ENCODE measurements at regions not wholly inside any gene's neighbourhood (a gene's known extent, or its start where the extent isn't known, plus 50 kb on each side); places are given as distances from the start of the nearest gene placed in this dataset.

- no peak for DNase-seq (ENCODE audit: low read depth)
- no peak overlapping the region for H3K4me3 ChIP-seq (ENCODE audit: low read depth, low read length)
- no peak for TF ChIP-seq CTCF (IDR thresholded peaks at IDR 0.05; ENCODE audit: low read depth, low read length, missing control alignments)
These were observed 756.5 kb upstream of the LRRTM1 start for GRCh38 chr2:81061016-81061415.

- no peak for DNase-seq (ENCODE audit: low read depth)
- no peak for TF ChIP-seq CTCF (IDR thresholded peaks at IDR 0.05; ENCODE audit: low read depth, low read length, missing control alignments)
- H3K4me3 ChIP-seq (ENCODE audit: low read depth, low read length) = no peak overlapping the region
These were observed 746.1 kb upstream of the LRRTM1 start for GRCh38 chr2:81050580-81051095.

- no peak overlapping the region for H3K4me3 ChIP-seq (ENCODE audit: low read depth, low read length)
- DNase-seq (ENCODE audit: low read depth) = no peak
- TF ChIP-seq CTCF (IDR thresholded peaks at IDR 0.05; ENCODE audit: low read depth, low read length, missing control alignments) = no peak
These were observed 739.1 kb upstream of the LRRTM1 start for GRCh38 chr2:81043681-81044080.

- TF ChIP-seq CTCF (IDR thresholded peaks at IDR 0.05; ENCODE audit: low read depth, low read length, missing control alignments) = no peak
- DNase-seq (ENCODE audit: low read depth) = no peak
- H3K4me3 ChIP-seq (ENCODE audit: low read depth, low read length) = no peak overlapping the region
These were observed 702.6 kb upstream of the LRRTM1 start for GRCh38 chr2:81007104-81007503.

GRCh38 chr2:81002906-81003305 is 698.4 kb upstream of the LRRTM1 start:
- no peak for DNase-seq (ENCODE audit: low read depth)
- no peak overlapping the region for H3K4me3 ChIP-seq (ENCODE audit: low read depth, low read length)
- no peak for TF ChIP-seq CTCF (IDR thresholded peaks at IDR 0.05; ENCODE audit: low read depth, low read length, missing control alignments)

GRCh38 chr2:80987466-80987865 is 682.9 kb upstream of the LRRTM1 start:
- no peak overlapping the region for H3K4me3 ChIP-seq (ENCODE audit: low read depth, low read length)
- DNase-seq (ENCODE audit: low read depth) = no peak
- TF ChIP-seq CTCF (IDR thresholded peaks at IDR 0.05; ENCODE audit: low read depth, low read length, missing control alignments) = no peak

GRCh38 chr2:80969900-80970299 is 665.3 kb upstream of the LRRTM1 start:
- TF ChIP-seq CTCF (IDR thresholded peaks at IDR 0.05; ENCODE audit: low read depth, low read length, missing control alignments) = no peak

More at GRCh38 chr2:80969900-80970299, 665.3 kb upstream of the LRRTM1 start:
- H3K4me3 ChIP-seq (ENCODE audit: low read depth, low read length) = no peak overlapping the region
- no peak for DNase-seq (ENCODE audit: low read depth)
